ENCODE measurements at regions not wholly inside any gene's neighbourhood (a gene's known extent, or its start where the extent isn't known, plus 50 kb on each side); places are given as distances from the start of the nearest gene placed in this dataset.

- no peak overlapping the region for H3K9ac ChIP-seq (ENCODE audit: low read length)
- no peaks in the 10 kb centered on the region for H4K20me1 ChIP-seq (ENCODE audit: insufficient read depth, low read length)
- H3K9me3 ChIP-seq (ENCODE audit: insufficient read depth, low read length): no peaks in the 10 kb centered on the region
- H3K27ac ChIP-seq (ENCODE audit: low read length): no peak overlapping the region
- TF ChIP-seq EZH2phosphoT487 (IDR thresholded peaks at IDR 0.05; ENCODE audit: low read depth) (no peak), CTCF (IDR thresholded peaks at IDR 0.05; ENCODE audit: low read depth, low read length) (no peak)
- no peak overlapping the region for H2AFZ ChIP-seq (ENCODE audit: low read depth, low read length)
- no peaks in the 10 kb centered on the region for H3K27me3 ChIP-seq (ENCODE audit: low read depth, low read length)
- no peaks in the 10 kb centered on the region for H3K36me3 ChIP-seq (replicated peaks; ENCODE audit: low read depth, low read length)
- H3K79me2 ChIP-seq (ENCODE audit: low read length): no peaks in the 10 kb centered on the region
- H3K4me1 ChIP-seq (ENCODE audit: low read length): no peaks in the 10 kb centered on the region
- H3K4me2 ChIP-seq (ENCODE audit: low read length): no peak overlapping the region
- H3K4me3 ChIP-seq (ENCODE audit: low read length): no peak overlapping the region
Measured at GRCh38 chr13:84234416-84234815, 352.1 kb upstream of the SLITRK1 start.

GRCh38 chr13:84230568-84230967 is 348.3 kb upstream of the SLITRK1 start:
- Histone ChIP-seq H3K36me3 (replicated peaks; ENCODE audit: low read depth, low read length) (no peaks in the 10 kb centered on the region), H3K4me3 (ENCODE audit: low read length) (no peak overlapping the region), H3K4me1 (ENCODE audit: low read length) (no peaks in the 10 kb centered on the region), H3K9ac (ENCODE audit: low read length) (no peak overlapping the region), H3K4me2 (ENCODE audit: low read length) (no peak overlapping the region), H2AFZ (ENCODE audit: low read depth, low read length) (no peak overlapping the region), H3K27me3 (ENCODE audit: low read depth, low read length) (no peaks in the 10 kb centered on the region), H3K9me3 (ENCODE audit: insufficient read depth, low read length) (no peaks in the 10 kb centered on the region), H3K79me2 (ENCODE audit: low read length) (no peaks in the 10 kb centered on the region), H4K20me1 (ENCODE audit: insufficient read depth, low read length) (no peaks in the 10 kb centered on the region), H3K27ac (ENCODE audit: low read length) (no peak overlapping the region)
- TF ChIP-seq CTCF (IDR thresholded peaks at IDR 0.05; ENCODE audit: low read depth, low read length) (no peak), EZH2phosphoT487 (IDR thresholded peaks at IDR 0.05; ENCODE audit: low read depth) (no peak)

GRCh38 chr13:84211048-84211447 is 328.8 kb upstream of the SLITRK1 start:
- TF ChIP-seq CTCF (IDR thresholded peaks at IDR 0.05; ENCODE audit: low read depth, low read length) (no peak), EZH2phosphoT487 (IDR thresholded peaks at IDR 0.05; ENCODE audit: low read depth) (no peak)
- Histone ChIP-seq H3K4me3 (ENCODE audit: low read length) (no peak overlapping the region), H4K20me1 (ENCODE audit: insufficient read depth, low read length) (no peaks in the 10 kb centered on the region), H3K9me3 (ENCODE audit: insufficient read depth, low read length) (no peaks in the 10 kb centered on the region), H3K79me2 (ENCODE audit: low read length) (no peaks in the 10 kb centered on the region), H3K4me2 (ENCODE audit: low read length) (peak overlapping the region; percentile 40), H3K27me3 (ENCODE audit: low read depth, low read length) (no peaks in the 10 kb centered on the region), H3K36me3 (replicated peaks; ENCODE audit: low read depth, low read length) (no peaks in the 10 kb centered on the region), H3K9ac (ENCODE audit: low read length) (no peak overlapping the region), H3K27ac (ENCODE audit: low read length) (peak overlapping the region; percentile 31), H3K4me1 (ENCODE audit: low read length) (peaks cover 8% of the 10 kb centered on the region), H2AFZ (ENCODE audit: low read depth, low read length) (peak overlapping the region; percentile 81)

- no peaks in the 10 kb centered on the region for H3K27me3 ChIP-seq (ENCODE audit: low read depth, low read length)
- no peaks in the 10 kb centered on the region for H4K20me1 ChIP-seq (ENCODE audit: insufficient read depth, low read length)
- H3K9ac ChIP-seq (ENCODE audit: low read length): no peak overlapping the region
- TF ChIP-seq CTCF (IDR thresholded peaks at IDR 0.05; ENCODE audit: low read depth, low read length): no peak
- no peak for TF ChIP-seq EZH2phosphoT487 (IDR thresholded peaks at IDR 0.05; ENCODE audit: low read depth)
- peaks cover 8% of the 10 kb centered on the region for H3K4me1 ChIP-seq (ENCODE audit: low read length)
- H3K27ac ChIP-seq (ENCODE audit: low read length): no peak overlapping the region
- H3K36me3 ChIP-seq (replicated peaks; ENCODE audit: low read depth, low read length): no peaks in the 10 kb centered on the region
- 0 out of 2 replicates have a peak overlapping the region, but pooled peaks have one; percentile 23 for H2AFZ ChIP-seq (ENCODE audit: low read depth, low read length)
- no peak overlapping the region for H3K4me3 ChIP-seq (ENCODE audit: low read length)
- no peaks in the 10 kb centered on the region for H3K79me2 ChIP-seq (ENCODE audit: low read length)
- peak overlapping the region; percentile 5; the same call in 1 of the 2 replicates for H3K4me2 ChIP-seq (ENCODE audit: low read length)
- H3K9me3 ChIP-seq (ENCODE audit: insufficient read depth, low read length): no peaks in the 10 kb centered on the region
Measured at GRCh38 chr13:84208246-84208910, 326.1 kb upstream of the SLITRK1 start.
